ENCODE measurements at regions not wholly inside any gene's neighbourhood (a gene's known extent, or its start where the extent isn't known, plus 50 kb on each side); places are given as distances from the start of the nearest gene placed in this dataset.
A peak's percentile ranks its signal among the peaks of the same experiment; 100 is the strongest.

DNA sequence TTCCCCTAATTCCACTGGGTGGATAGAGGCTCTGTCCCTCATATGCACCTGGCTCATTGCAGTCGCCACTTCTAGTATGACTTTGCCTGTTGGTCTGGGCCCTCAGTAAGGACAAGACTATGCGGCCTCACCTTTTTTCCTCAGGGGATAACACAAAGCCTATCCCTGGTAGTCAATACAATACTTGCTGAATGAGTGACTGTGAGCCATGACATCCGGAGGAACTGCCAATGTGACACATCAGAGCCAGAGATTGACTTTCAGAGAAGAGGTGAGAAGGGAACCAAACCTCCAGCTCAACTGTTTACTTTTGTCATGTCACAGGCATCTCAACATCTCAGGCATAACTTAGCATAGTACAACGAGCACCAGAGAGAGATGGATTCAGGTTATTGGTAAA, 371.3 kb downstream of the DMRT2 start:
- POLR2A ChIA-PET, result no interaction called here
- peaks cover 3% of the 10 kb centered on the region for H3K27me3 Mint-ChIP-seq (ENCODE audit: insufficient read depth, unreplicated experiment)
- no TSS peak for BruUV-seq (replicated peaks)
- intact Hi-C loops (cut with micrococcal nuclease; ENCODE audit: unreplicated experiment), result no loop called here
- CTCF ChIA-PET, result no interaction called here
- no peak for DNase-seq
- H3K9me3 ChIP-seq, result no peaks in the 10 kb centered on the region
- no peaks in the 10 kb centered on the region for H3K4me1 Mint-ChIP-seq (ENCODE audit: low read depth, unreplicated experiment)
- no peak overlapping the region for H3K4me3 ChIP-seq (ENCODE audit: low read depth, low read length)
- no peaks in the 10 kb centered on the region for H3K27me3 ChIP-seq (replicated peaks; ENCODE audit: control insufficient read depth, insufficient read depth, low read length)
- H3K36me3 ChIP-seq (ENCODE audit: control insufficient read depth, insufficient read depth, low read length), result no peaks in the 10 kb centered on the region
- peaks cover 8% of the 10 kb centered on the region for H3K9me3 Mint-ChIP-seq (ENCODE audit: unreplicated experiment)
- H3K4me3 Mint-ChIP-seq (ENCODE audit: unreplicated experiment), result no peak overlapping the region
- no peaks in the 10 kb centered on the region for H3K4me1 ChIP-seq
- H3K27ac Mint-ChIP-seq (ENCODE audit: unreplicated experiment), result no peak overlapping the region
- TF ChIP-seq, protein P1, sequence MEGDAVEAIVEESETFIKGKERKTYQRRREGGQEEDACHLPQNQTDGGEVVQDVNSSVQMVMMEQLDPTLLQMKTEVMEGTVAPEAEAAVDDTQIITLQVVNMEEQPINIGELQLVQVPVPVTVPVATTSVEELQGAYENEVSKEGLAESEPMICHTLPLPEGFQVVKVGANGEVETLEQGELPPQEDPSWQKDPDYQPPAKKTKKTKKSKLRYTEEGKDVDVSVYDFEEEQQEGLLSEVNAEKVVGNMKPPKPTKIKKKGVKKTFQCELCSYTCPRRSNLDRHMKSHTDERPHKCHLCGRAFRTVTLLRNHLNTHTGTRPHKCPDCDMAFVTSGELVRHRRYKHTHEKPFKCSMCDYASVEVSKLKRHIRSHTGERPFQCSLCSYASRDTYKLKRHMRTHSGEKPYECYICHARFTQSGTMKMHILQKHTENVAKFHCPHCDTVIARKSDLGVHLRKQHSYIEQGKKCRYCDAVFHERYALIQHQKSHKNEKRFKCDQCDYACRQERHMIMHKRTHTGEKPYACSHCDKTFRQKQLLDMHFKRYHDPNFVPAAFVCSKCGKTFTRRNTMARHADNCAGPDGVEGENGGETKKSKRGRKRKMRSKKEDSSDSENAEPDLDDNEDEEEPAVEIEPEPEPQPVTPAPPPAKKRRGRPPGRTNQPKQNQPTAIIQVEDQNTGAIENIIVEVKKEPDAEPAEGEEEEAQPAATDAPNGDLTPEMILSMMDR (IDR thresholded peaks at IDR 0.05; ENCODE audit: insufficient read depth in 1 of 2, low read depth in 1 of 2, low read length in 1 of 2, severe bottlenecking in 1 of 2, unreplicated experiment in 1 of 2), result no peak
- H3K36me3 Mint-ChIP-seq (ENCODE audit: insufficient read depth, unreplicated experiment), result no peaks in the 10 kb centered on the region

DNA sequence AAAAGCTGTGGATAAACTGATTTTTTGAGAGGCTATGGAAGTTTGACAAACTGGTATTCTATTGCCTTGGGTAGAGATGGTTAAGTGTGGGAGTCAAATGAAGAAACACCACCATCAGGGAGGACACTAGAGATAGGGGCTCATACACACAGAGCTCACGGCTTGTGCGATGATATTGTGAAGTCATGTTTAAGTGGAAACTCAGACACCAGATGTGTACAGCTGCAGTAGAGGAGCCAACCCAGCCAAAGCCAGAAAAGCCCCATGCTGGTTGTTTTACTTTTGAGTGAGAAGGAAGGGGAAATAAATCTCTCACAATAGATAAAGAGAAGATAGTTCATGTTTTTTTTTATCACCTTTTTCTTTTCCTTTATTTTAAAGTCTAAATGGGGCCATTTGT, 377.7 kb downstream of the DMRT2 start:
- TF ChIP-seq, protein P1 (IDR thresholded peaks at IDR 0.05; ENCODE audit: insufficient read depth in 1 of 2, low read depth in 1 of 2, low read length in 1 of 2, severe bottlenecking in 1 of 2, unreplicated experiment in 1 of 2), result no peak
- Mint-ChIP-seq H3K27ac (ENCODE audit: unreplicated experiment) (no peak overlapping the region), H3K4me1 (ENCODE audit: low read depth, unreplicated experiment) (no peaks in the 10 kb centered on the region), H3K9me3 (ENCODE audit: unreplicated experiment) (peaks cover 8% of the 10 kb centered on the region), H3K4me3 (ENCODE audit: unreplicated experiment) (no peak overlapping the region), H3K27me3 (ENCODE audit: insufficient read depth, unreplicated experiment) (peaks cover 7% of the 10 kb centered on the region), H3K36me3 (ENCODE audit: insufficient read depth, unreplicated experiment) (no peaks in the 10 kb centered on the region)
- DNase-seq, result no peak
- intact Hi-C loops (cut with micrococcal nuclease; ENCODE audit: unreplicated experiment), result no loop called here
- no TSS peak for BruUV-seq (replicated peaks)
- H3K9me3 ChIP-seq, result no peaks in the 10 kb centered on the region
- no peaks in the 10 kb centered on the region for H3K4me1 ChIP-seq
- no peak overlapping the region for H3K4me3 ChIP-seq (ENCODE audit: low read depth, low read length)
- no peaks in the 10 kb centered on the region for H3K36me3 ChIP-seq (ENCODE audit: control insufficient read depth, insufficient read depth, low read length)
- ChIA-PET POLR2A (no interaction called here), CTCF (no interaction called here)
- no peaks in the 10 kb centered on the region for H3K27me3 ChIP-seq (replicated peaks; ENCODE audit: control insufficient read depth, insufficient read depth, low read length)

DNA sequence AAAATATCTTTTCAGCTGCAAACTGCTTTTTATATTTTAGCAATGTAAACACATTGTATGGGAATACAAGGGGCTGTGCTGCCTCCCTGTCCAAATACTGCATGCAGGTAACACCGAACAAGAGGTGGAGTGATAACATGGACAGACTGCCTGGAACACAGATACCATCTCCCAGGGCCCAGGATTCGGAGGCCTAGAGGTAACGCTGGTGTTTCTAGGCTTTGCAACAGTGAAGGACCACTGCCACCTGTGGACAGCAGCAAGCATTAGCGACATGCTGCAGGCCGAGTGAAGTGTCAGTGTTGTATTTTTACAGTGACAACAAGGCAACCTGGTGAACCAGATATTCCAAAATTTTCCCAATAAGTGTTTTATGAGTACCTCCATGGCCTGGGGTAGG, 379.1 kb downstream of the DMRT2 start:
- no peak overlapping the region for H3K4me3 Mint-ChIP-seq (ENCODE audit: unreplicated experiment)
- no TSS peak for BruUV-seq (replicated peaks)
- H3K9me3 Mint-ChIP-seq (ENCODE audit: unreplicated experiment), result no peaks in the 10 kb centered on the region
- TF ChIP-seq, protein P1 (IDR thresholded peaks at IDR 0.05; ENCODE audit: insufficient read depth in 1 of 2, low read depth in 1 of 2, low read length in 1 of 2, severe bottlenecking in 1 of 2, unreplicated experiment in 1 of 2), result peak; percentile 21 to 55
- Histone ChIP-seq H3K4me3 (ENCODE audit: low read depth, low read length) (no peak overlapping the region), H3K9me3 (no peaks in the 10 kb centered on the region), H3K4me1 (no peaks in the 10 kb centered on the region), H3K27me3 (replicated peaks; ENCODE audit: control insufficient read depth, insufficient read depth, low read length) (no peaks in the 10 kb centered on the region), H3K36me3 (ENCODE audit: control insufficient read depth, insufficient read depth, low read length) (no peaks in the 10 kb centered on the region)
- ChIA-PET POLR2A (no interaction called here), CTCF (no interaction called here)
- intact Hi-C loops (cut with micrococcal nuclease; ENCODE audit: unreplicated experiment), result loop anchor here (1.0 kb wide), 2 partner anchors 328 to 411 kb away; no protein-coding TSS in a partner anchor
- no peaks in the 10 kb centered on the region for H3K36me3 Mint-ChIP-seq (ENCODE audit: insufficient read depth, unreplicated experiment)
- no peak overlapping the region for H3K27ac Mint-ChIP-seq (ENCODE audit: unreplicated experiment)
- peaks cover 7% of the 10 kb centered on the region for H3K27me3 Mint-ChIP-seq (ENCODE audit: insufficient read depth, unreplicated experiment)
- H3K4me1 Mint-ChIP-seq (ENCODE audit: low read depth, unreplicated experiment), result no peaks in the 10 kb centered on the region
- DNase-seq, result peak; percentile 31 to 43

Data from Caco-2 (cell line).